Glutamatergic neuron (in vitro differentiated cells): ENCODE measurements at regions not wholly inside any gene's neighbourhood (a gene's known extent, or its start where the extent isn't known, plus 50 kb on each side); places are given as distances from the start of the nearest gene placed in this dataset.

Source experiments
- DNase-seq: peaks from one replicate; pipeline ENCODE4 v3.0.0; 2022
- H3K27ac Mint-ChIP-seq: one replicate; pipeline ENCODE4 v1.8.0; 2020; ENCODE audit warnings: mild to moderate bottlenecking, mixed read lengths, inconsistent platforms; ENCODE audit not compliant: unreplicated experiment
- H3K27me3 Mint-ChIP-seq: one replicate; pipeline ENCODE4 v1.8.0; 2020; ENCODE audit warnings: mild to moderate bottlenecking, moderate library complexity, mixed read lengths, inconsistent platforms; ENCODE audit not compliant: unreplicated experiment
- H3K36me3 Mint-ChIP-seq: one replicate; pipeline ENCODE4 v1.8.0; 2020; ENCODE audit warnings: mild to moderate bottlenecking, mixed read lengths, inconsistent platforms; ENCODE audit not compliant: unreplicated experiment
- H3K4me1 Mint-ChIP-seq: one replicate; pipeline ENCODE4 v1.8.0; 2020; ENCODE audit warnings: mild to moderate bottlenecking, low read depth, mixed read lengths, inconsistent platforms; ENCODE audit not compliant: unreplicated experiment
- H3K4me3 Mint-ChIP-seq: one replicate; pipeline ENCODE4 v1.8.0; 2020; ENCODE audit warnings: mild to moderate bottlenecking, mixed read lengths, inconsistent platforms; ENCODE audit not compliant: unreplicated experiment
- H3K9me3 Mint-ChIP-seq: one replicate; pipeline ENCODE4 v1.8.0; 2020; ENCODE audit warnings: mild to moderate bottlenecking, moderate library complexity, mixed read lengths, inconsistent platforms; ENCODE audit not compliant: unreplicated experiment
- CTCF ChIP-seq: fragments of 200-600 bp; sonication (generic); IDR thresholded peaks from one replicate; pipeline ENCODE4 v1.5.0; 2021; ENCODE audit not compliant: partially characterized antibody, unreplicated experiment

GRCh38 chr11:109954534-109954933, 138.7 kb upstream of the ZC3H12C start:
- H3K36me3 Mint-ChIP-seq: no peaks in the 10 kb centered on the region
- no peaks in the 10 kb centered on the region for H3K27me3 Mint-ChIP-seq
- no peak overlapping the region for H3K27ac Mint-ChIP-seq
- no peak for DNase-seq
- peaks cover 6% of the 10 kb centered on the region for H3K4me1 Mint-ChIP-seq
- no peak overlapping the region for H3K4me3 Mint-ChIP-seq
- TF ChIP-seq CTCF: no peak
- peaks cover 6% of the 10 kb centered on the region for H3K9me3 Mint-ChIP-seq

- no peak for TF ChIP-seq CTCF
- H3K4me1 Mint-ChIP-seq: peaks cover 6% of the 10 kb centered on the region
- H3K36me3 Mint-ChIP-seq: no peaks in the 10 kb centered on the region
- H3K27ac Mint-ChIP-seq: no peak overlapping the region
- H3K4me3 Mint-ChIP-seq: no peak overlapping the region
- peaks cover 2% of the 10 kb centered on the region for H3K9me3 Mint-ChIP-seq
- H3K27me3 Mint-ChIP-seq: no peaks in the 10 kb centered on the region
- DNase-seq: no peak
Observed at GRCh38 chr11:109956124-109956793, 136.9 kb upstream of the ZC3H12C start.

GRCh38 chr11:109957000-109957399, 136.2 kb upstream of the ZC3H12C start:
- H3K4me1 Mint-ChIP-seq: peaks cover 6% of the 10 kb centered on the region
- H3K27me3 Mint-ChIP-seq: no peaks in the 10 kb centered on the region

DNA sequence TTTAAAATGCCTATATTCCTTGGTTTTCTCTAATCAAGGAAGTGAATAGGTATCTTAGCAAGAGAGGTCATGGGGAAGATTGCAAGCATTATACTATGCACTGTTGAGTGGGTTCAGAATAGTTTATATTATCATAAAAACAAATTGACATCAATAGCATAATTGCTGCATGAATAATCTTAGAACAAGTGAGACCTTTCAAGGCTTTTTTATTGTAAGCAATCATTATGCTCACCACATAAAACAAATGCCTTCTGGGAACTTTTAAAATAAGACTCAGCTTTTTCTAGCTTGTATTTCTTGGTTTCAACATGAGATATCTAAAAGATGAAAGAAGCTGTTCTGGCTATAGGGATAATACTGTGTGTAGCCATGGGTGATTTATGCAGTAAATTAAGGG, 135.6 kb upstream of the ZC3H12C start:
- DNase-seq: no peak
- no peak for TF ChIP-seq CTCF

More at GRCh38 chr11:109957000-109957399, 136.2 kb upstream of the ZC3H12C start:
- no peak overlapping the region for H3K27ac Mint-ChIP-seq
- no peaks in the 10 kb centered on the region for H3K36me3 Mint-ChIP-seq
- no peak overlapping the region for H3K4me3 Mint-ChIP-seq
- H3K9me3 Mint-ChIP-seq: peaks cover 2% of the 10 kb centered on the region
- no peak for DNase-seq
- no peak for TF ChIP-seq CTCF

DNA sequence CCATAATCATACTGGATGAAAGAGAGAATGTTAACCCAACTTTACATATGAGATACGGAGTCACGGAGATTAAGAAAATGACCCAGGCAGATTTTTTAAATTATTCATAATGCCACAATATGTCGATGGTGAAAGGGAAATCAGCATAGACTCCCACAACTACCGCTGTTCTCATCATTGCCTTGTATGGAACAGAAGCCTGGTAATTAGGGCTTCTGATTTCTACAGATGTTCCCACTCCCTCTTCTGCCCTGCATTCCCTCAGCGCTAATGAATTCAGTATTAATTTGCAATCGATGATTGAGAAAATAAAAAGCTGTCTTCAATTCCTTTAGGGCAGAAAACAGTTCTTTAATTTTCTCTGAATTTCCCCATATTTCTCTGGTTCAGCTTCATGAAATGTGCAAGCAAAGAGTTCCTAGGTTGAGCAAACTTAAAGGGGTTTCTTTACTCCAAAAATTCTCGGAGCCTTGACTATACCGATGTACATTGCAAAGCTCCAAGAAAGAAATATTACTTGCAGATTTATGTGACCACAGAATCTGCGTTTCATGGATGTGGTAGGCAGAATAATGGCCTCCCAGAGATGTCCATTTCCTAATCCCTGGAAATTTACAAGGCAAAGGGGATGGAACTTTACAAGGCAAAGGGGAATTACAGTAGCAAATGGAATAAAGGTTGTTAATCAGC, 134.9 kb upstream of the ZC3H12C start:
- Mint-ChIP-seq H3K36me3 (peaks cover 2% of the 10 kb centered on the region), H3K9me3 (peaks cover 1% of the 10 kb centered on the region), H3K4me3 (no peak overlapping the region), H3K27ac (no peak overlapping the region), H3K4me1 (peaks cover 5% of the 10 kb centered on the region), H3K27me3 (no peaks in the 10 kb centered on the region)
- no peak for TF ChIP-seq CTCF
- no peak for DNase-seq

More for the DNA sequence above, 135.6 kb upstream of the ZC3H12C start:
- no peak overlapping the region for H3K4me3 Mint-ChIP-seq
- H3K27ac Mint-ChIP-seq: no peak overlapping the region
- H3K4me1 Mint-ChIP-seq: peaks cover 6% of the 10 kb centered on the region
- H3K27me3 Mint-ChIP-seq: no peaks in the 10 kb centered on the region
- H3K9me3 Mint-ChIP-seq: peaks cover 2% of the 10 kb centered on the region
- no peaks in the 10 kb centered on the region for H3K36me3 Mint-ChIP-seq
